ENCODE measurements at regions not wholly inside any gene's neighbourhood (a gene's known extent, or its start where the extent isn't known, plus 50 kb on each side); places are given as distances from the start of the nearest gene placed in this dataset.
A peak's percentile ranks its signal among the peaks of the same experiment; 100 is the strongest.

GRCh38 chr12:66984962-66985361 lies 284.2 kb upstream of the CAND1 start:
- H3K4me1 ChIP-seq (ENCODE audit: control insufficient read depth, insufficient read depth, low read length) = no peaks in the 10 kb centered on the region
- no peaks in the 10 kb centered on the region for H3K36me3 ChIP-seq (ENCODE audit: control insufficient read depth, insufficient read depth, low read length)
- H3K27me3 ChIP-seq (ENCODE audit: control insufficient read depth, insufficient read depth, low read length) = no peaks in the 10 kb centered on the region
- 100% methylated on average over 1 of the region's 3 CpGs for WGBS (ENCODE audit: insufficient coverage, low lambda C conversion rate)
- H3K4me3 ChIP-seq (ENCODE audit: low read length) = no peak overlapping the region
- H3K9me3 ChIP-seq (ENCODE audit: control insufficient read depth, low read depth, low read length) = no peaks in the 10 kb centered on the region
- no peak for DNase-seq
- no peak overlapping the region for H3K27ac ChIP-seq (ENCODE audit: low read length)

GRCh38 chr12:66999141-66999540 lies 270.0 kb upstream of the CAND1 start:
- no peak overlapping the region for H3K27ac ChIP-seq (ENCODE audit: low read length)
- no peaks in the 10 kb centered on the region for H3K36me3 ChIP-seq (ENCODE audit: control insufficient read depth, insufficient read depth, low read length)
- no peak overlapping the region for H3K4me3 ChIP-seq (ENCODE audit: low read length)
- H3K9me3 ChIP-seq (ENCODE audit: control insufficient read depth, low read depth, low read length) = no peaks in the 10 kb centered on the region
- WGBS (ENCODE audit: insufficient coverage, low lambda C conversion rate) = 100% methylated on average over 1 of the region's 1 CpG
- H3K27me3 ChIP-seq (ENCODE audit: control insufficient read depth, insufficient read depth, low read length) = no peaks in the 10 kb centered on the region
- no peak for DNase-seq
- H3K4me1 ChIP-seq (ENCODE audit: control insufficient read depth, insufficient read depth, low read length) = no peaks in the 10 kb centered on the region

GRCh38 chr12:67001251-67001650 lies 267.9 kb upstream of the CAND1 start:
- no peak for DNase-seq
- no peak overlapping the region for H3K27ac ChIP-seq (ENCODE audit: low read length)
- H3K9me3 ChIP-seq (ENCODE audit: control insufficient read depth, low read depth, low read length) = no peaks in the 10 kb centered on the region
- no CpG with 5 or more reads among the region's 2 CpGs for whole genome bisulfite sequencing (ENCODE audit: insufficient coverage, low lambda C conversion rate)
- no peaks in the 10 kb centered on the region for H3K27me3 ChIP-seq (ENCODE audit: control insufficient read depth, insufficient read depth, low read length)
- H3K4me1 ChIP-seq (ENCODE audit: control insufficient read depth, insufficient read depth, low read length) = no peaks in the 10 kb centered on the region
- no peak overlapping the region for H3K4me3 ChIP-seq (ENCODE audit: low read length)
- H3K36me3 ChIP-seq (ENCODE audit: control insufficient read depth, insufficient read depth, low read length) = no peaks in the 10 kb centered on the region

- no CpG with 5 or more reads among the region's 2 CpGs for WGBS (ENCODE audit: insufficient coverage, low lambda C conversion rate)
- Histone ChIP-seq H3K9me3 (ENCODE audit: control insufficient read depth, low read depth, low read length) (no peaks in the 10 kb centered on the region), H3K27ac (ENCODE audit: low read length) (no peak overlapping the region), H3K4me3 (ENCODE audit: low read length) (no peak overlapping the region), H3K36me3 (ENCODE audit: control insufficient read depth, insufficient read depth, low read length) (no peaks in the 10 kb centered on the region), H3K27me3 (ENCODE audit: control insufficient read depth, insufficient read depth, low read length) (no peaks in the 10 kb centered on the region), H3K4me1 (ENCODE audit: control insufficient read depth, insufficient read depth, low read length) (no peaks in the 10 kb centered on the region)
- no peak for DNase-seq
Observed at GRCh38 chr12:67002720-67003119, 266.4 kb upstream of the CAND1 start.

- Histone ChIP-seq H3K27ac (ENCODE audit: low read length) (no peak overlapping the region), H3K27me3 (ENCODE audit: control insufficient read depth, insufficient read depth, low read length) (no peaks in the 10 kb centered on the region), H3K4me3 (ENCODE audit: low read length) (no peak overlapping the region), H3K9me3 (ENCODE audit: control insufficient read depth, low read depth, low read length) (no peaks in the 10 kb centered on the region), H3K4me1 (ENCODE audit: control insufficient read depth, insufficient read depth, low read length) (no peaks in the 10 kb centered on the region), H3K36me3 (ENCODE audit: control insufficient read depth, insufficient read depth, low read length) (no peaks in the 10 kb centered on the region)
- no peak for DNase-seq
- WGBS (ENCODE audit: insufficient coverage, low lambda C conversion rate) = 100% methylated on average over 1 of the region's 2 CpGs
Observed at GRCh38 chr12:67006610-67007009, 262.5 kb upstream of the CAND1 start.

- 79% methylated on average over 1 of the region's 1 CpG for WGBS (ENCODE audit: insufficient coverage, low lambda C conversion rate)
- Histone ChIP-seq H3K27me3 (ENCODE audit: control insufficient read depth, insufficient read depth, low read length) (no peaks in the 10 kb centered on the region), H3K27ac (ENCODE audit: low read length) (no peak overlapping the region), H3K9me3 (ENCODE audit: control insufficient read depth, low read depth, low read length) (no peaks in the 10 kb centered on the region), H3K4me1 (ENCODE audit: control insufficient read depth, insufficient read depth, low read length) (no peaks in the 10 kb centered on the region), H3K36me3 (ENCODE audit: control insufficient read depth, insufficient read depth, low read length) (no peaks in the 10 kb centered on the region), H3K4me3 (ENCODE audit: low read length) (no peak overlapping the region)
- DNase-seq = no peak
Observed at GRCh38 chr12:67014642-67015041, 254.5 kb upstream of the CAND1 start.

- no peak overlapping the region for H3K27ac ChIP-seq (ENCODE audit: low read length)
- H3K27me3 ChIP-seq (ENCODE audit: control insufficient read depth, insufficient read depth, low read length) = no peaks in the 10 kb centered on the region
- H3K4me1 ChIP-seq (ENCODE audit: control insufficient read depth, insufficient read depth, low read length) = no peaks in the 10 kb centered on the region
- no peaks in the 10 kb centered on the region for H3K9me3 ChIP-seq (ENCODE audit: control insufficient read depth, low read depth, low read length)
- H3K4me3 ChIP-seq (ENCODE audit: low read length) = no peak overlapping the region
- H3K36me3 ChIP-seq (ENCODE audit: control insufficient read depth, insufficient read depth, low read length) = no peaks in the 10 kb centered on the region
- no peak for DNase-seq
- WGBS (ENCODE audit: insufficient coverage, low lambda C conversion rate) = no CpG with 5 or more reads among the region's 5 CpGs
Observed at GRCh38 chr12:67018105-67018504, 251.1 kb upstream of the CAND1 start.

GRCh38 chr12:67019070-67019469 lies 250.1 kb upstream of the CAND1 start:
- DNase-seq = no peak
- no peaks in the 10 kb centered on the region for H3K36me3 ChIP-seq (ENCODE audit: control insufficient read depth, insufficient read depth, low read length)
- no peaks in the 10 kb centered on the region for H3K27me3 ChIP-seq (ENCODE audit: control insufficient read depth, insufficient read depth, low read length)
- no peaks in the 10 kb centered on the region for H3K9me3 ChIP-seq (ENCODE audit: control insufficient read depth, low read depth, low read length)
- WGBS (ENCODE audit: insufficient coverage, low lambda C conversion rate) = 64% methylated on average over 1 of the region's 10 CpGs
- no peaks in the 10 kb centered on the region for H3K4me1 ChIP-seq (ENCODE audit: control insufficient read depth, insufficient read depth, low read length)
- no peak overlapping the region for H3K4me3 ChIP-seq (ENCODE audit: low read length)
- no peak overlapping the region for H3K27ac ChIP-seq (ENCODE audit: low read length)

GRCh38 chr12:67025543-67026114 lies 243.5 kb upstream of the CAND1 start:
- Histone ChIP-seq H3K4me3 (ENCODE audit: low read length) (no peak overlapping the region), H3K4me1 (ENCODE audit: control insufficient read depth, insufficient read depth, low read length) (no peaks in the 10 kb centered on the region), H3K36me3 (ENCODE audit: control insufficient read depth, insufficient read depth, low read length) (no peaks in the 10 kb centered on the region), H3K27me3 (ENCODE audit: control insufficient read depth, insufficient read depth, low read length) (no peaks in the 10 kb centered on the region), H3K27ac (ENCODE audit: low read length) (no peak overlapping the region), H3K9me3 (ENCODE audit: control insufficient read depth, low read depth, low read length) (no peaks in the 10 kb centered on the region)
- WGBS (ENCODE audit: insufficient coverage, low lambda C conversion rate) = 30% methylated on average over 4 of the region's 7 CpGs
- DNase-seq = peak; percentile 15 to 23

GRCh38 chr12:67026487-67027246 lies 242.5 kb upstream of the CAND1 start:
- no CpG with 5 or more reads among the region's 5 CpGs for WGBS (ENCODE audit: insufficient coverage, low lambda C conversion rate)

GRCh38 chr12:67028529-67028928 lies 240.6 kb upstream of the CAND1 start:
- no peak for DNase-seq
- WGBS (ENCODE audit: insufficient coverage, low lambda C conversion rate) = 100% methylated on average over 1 of the region's 2 CpGs
- no peaks in the 10 kb centered on the region for H3K4me1 ChIP-seq (ENCODE audit: control insufficient read depth, insufficient read depth, low read length)
- no peak overlapping the region for H3K27ac ChIP-seq (ENCODE audit: low read length)
- no peaks in the 10 kb centered on the region for H3K9me3 ChIP-seq (ENCODE audit: control insufficient read depth, low read depth, low read length)
- no peaks in the 10 kb centered on the region for H3K27me3 ChIP-seq (ENCODE audit: control insufficient read depth, insufficient read depth, low read length)
- H3K4me3 ChIP-seq (ENCODE audit: low read length) = no peak overlapping the region
- no peaks in the 10 kb centered on the region for H3K36me3 ChIP-seq (ENCODE audit: control insufficient read depth, insufficient read depth, low read length)

More at GRCh38 chr12:67026487-67027246, 242.5 kb upstream of the CAND1 start:
- Histone ChIP-seq H3K27ac (ENCODE audit: low read length) (no peak overlapping the region), H3K4me1 (ENCODE audit: control insufficient read depth, insufficient read depth, low read length) (no peaks in the 10 kb centered on the region), H3K27me3 (ENCODE audit: control insufficient read depth, insufficient read depth, low read length) (no peaks in the 10 kb centered on the region), H3K4me3 (ENCODE audit: low read length) (no peak overlapping the region), H3K36me3 (ENCODE audit: control insufficient read depth, insufficient read depth, low read length) (no peaks in the 10 kb centered on the region), H3K9me3 (ENCODE audit: control insufficient read depth, low read depth, low read length) (no peaks in the 10 kb centered on the region)
- DNase-seq = no peak

All from large intestine (tissue), 3 donors.